ENCODE measurements at regions not wholly inside any gene's neighbourhood (a gene's known extent, or its start where the extent isn't known, plus 50 kb on each side); places are given as distances from the start of the nearest gene placed in this dataset.

GRCh38 chr6:165804331-165805066, 141.5 kb upstream of the PDE10A start:
- DNase-seq (ENCODE audit: extremely low read depth, insufficient read length), result no peak
- no peak for TF ChIP-seq CTCF (IDR thresholded peaks at IDR 0.05; ENCODE audit: insufficient read depth, low read length, poor library complexity, severe bottlenecking)
- Histone ChIP-seq H3K27me3 (replicated peaks; ENCODE audit: control insufficient read depth, insufficient read depth, low read length) (no peaks in the 10 kb centered on the region; the same call in 1 of the 2 replicates), H3K4me3 (replicated peaks; ENCODE audit: low read depth, low read length) (no peak overlapping the region), H3K36me3 (ENCODE audit: control insufficient read depth, insufficient read depth, low read length) (no peaks in the 10 kb centered on the region)

DNA sequence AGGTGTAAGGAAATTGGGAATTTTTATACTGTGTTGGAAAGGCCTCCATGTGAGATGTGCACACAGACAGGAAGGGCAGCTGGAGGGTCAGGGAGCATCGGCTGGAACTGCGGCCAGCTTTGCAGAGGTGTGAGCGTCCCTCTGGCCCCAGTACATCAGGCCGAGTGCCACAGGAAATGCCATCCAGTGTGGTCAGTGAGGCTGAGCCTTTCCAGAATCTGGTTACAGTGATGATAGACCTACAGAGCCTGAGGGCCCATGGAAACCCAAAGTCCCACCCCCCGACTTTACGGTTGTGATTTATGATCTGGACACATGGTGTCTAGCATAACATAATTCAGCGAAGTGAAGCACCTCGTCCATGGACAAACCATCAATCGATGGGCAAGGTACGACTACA, 137.3 kb upstream of the PDE10A start:
- no peak overlapping the region for H3K4me3 ChIP-seq (replicated peaks; ENCODE audit: low read depth, low read length)
- no peak for TF ChIP-seq CTCF (IDR thresholded peaks at IDR 0.05; ENCODE audit: insufficient read depth, low read length, poor library complexity, severe bottlenecking)
- H3K36me3 ChIP-seq (ENCODE audit: control insufficient read depth, insufficient read depth, low read length), result no peaks in the 10 kb centered on the region
- H3K27me3 ChIP-seq (replicated peaks; ENCODE audit: control insufficient read depth, insufficient read depth, low read length), result no peaks in the 10 kb centered on the region
- no peak for DNase-seq (ENCODE audit: extremely low read depth, insufficient read length)

- TF ChIP-seq CTCF (IDR thresholded peaks at IDR 0.05; ENCODE audit: insufficient read depth, low read length, poor library complexity, severe bottlenecking), result no peak
- Histone ChIP-seq H3K4me3 (replicated peaks; ENCODE audit: low read depth, low read length) (no peak overlapping the region), H3K36me3 (ENCODE audit: control insufficient read depth, insufficient read depth, low read length) (no peaks in the 10 kb centered on the region), H3K27me3 (replicated peaks; ENCODE audit: control insufficient read depth, insufficient read depth, low read length) (no peaks in the 10 kb centered on the region)
- no peak for DNase-seq (ENCODE audit: extremely low read depth, insufficient read length)
Observed at GRCh38 chr6:165799391-165800153, 136.5 kb upstream of the PDE10A start.

- TF ChIP-seq CTCF (IDR thresholded peaks at IDR 0.05; ENCODE audit: insufficient read depth, low read length, poor library complexity, severe bottlenecking), result no peak
Observed at GRCh38 chr6:165798991-165799390, 135.9 kb upstream of the PDE10A start.

GRCh38 chr6:165794179-165794601, 131.1 kb upstream of the PDE10A start:
- Histone ChIP-seq H3K27me3 (replicated peaks; ENCODE audit: control insufficient read depth, insufficient read depth, low read length) (no peaks in the 10 kb centered on the region; the same call in 1 of the 2 replicates), H3K4me3 (replicated peaks; ENCODE audit: low read depth, low read length) (no peak overlapping the region), H3K36me3 (ENCODE audit: control insufficient read depth, insufficient read depth, low read length) (no peaks in the 10 kb centered on the region)
- DNase-seq (ENCODE audit: extremely low read depth, insufficient read length), result no peak
- no peak for TF ChIP-seq CTCF (IDR thresholded peaks at IDR 0.05; ENCODE audit: insufficient read depth, low read length, poor library complexity, severe bottlenecking)

More at GRCh38 chr6:165798991-165799390, 135.9 kb upstream of the PDE10A start:
- no peak overlapping the region for H3K4me3 ChIP-seq (replicated peaks; ENCODE audit: low read depth, low read length)
- H3K36me3 ChIP-seq (ENCODE audit: control insufficient read depth, insufficient read depth, low read length), result no peaks in the 10 kb centered on the region
- no peaks in the 10 kb centered on the region for H3K27me3 ChIP-seq (replicated peaks; ENCODE audit: control insufficient read depth, insufficient read depth, low read length)
- no peak for DNase-seq (ENCODE audit: extremely low read depth, insufficient read length)
